NCI-H2107 treated with DMSO at 0.1 percent for 48 hours (cell line): ENCODE measurements at regions not wholly inside any gene's neighbourhood (a gene's known extent, or its start where the extent isn't known, plus 50 kb on each side); places are given as distances from the start of the nearest gene placed in this dataset.
"Not testable (repeated sequence)": the region's sequence is repeated elsewhere in the genome, so short reads cannot be mapped to it uniquely, and the experiment has no call there.

Experiments
- DNase-seq: peaks from one replicate; lab custom pipeline; 2025; ENCODE audit not compliant: unreplicated experiment; lab: John Stamatoyannopoulos, UW

GRCh38 chr12:67716817-67717216 lies 68.3 kb downstream of the DYRK2 start:
- DNase-seq = no peak

- DNase-seq = not testable (repeated sequence)
Observed at GRCh38 chr12:67719303-67719702, 70.8 kb downstream of the DYRK2 start.

GRCh38 chr12:67720351-67720856 lies 71.9 kb downstream of the DYRK2 start:
- peak; percentile 46 for DNase-seq

- no peak for DNase-seq
Observed at GRCh38 chr12:67721248-67721647, 72.7 kb downstream of the DYRK2 start.

- no peak for DNase-seq
Observed at GRCh38 chr12:67722296-67722695, 73.8 kb downstream of the DYRK2 start.

- no peak for DNase-seq
Observed at GRCh38 chr12:67726868-67727267, 78.3 kb downstream of the DYRK2 start.

- DNase-seq = no peak
Observed at GRCh38 chr12:67727702-67728666, 79.4 kb downstream of the DYRK2 start.

GRCh38 chr12:67732857-67733256 lies 84.3 kb downstream of the DYRK2 start:
- no peak for DNase-seq

- no peak for DNase-seq
Observed at GRCh38 chr12:67735868-67736267, 87.3 kb downstream of the DYRK2 start.

- DNase-seq = no peak
Observed at GRCh38 chr12:67740711-67741110, 92.2 kb downstream of the DYRK2 start.

GRCh38 chr12:67741270-67741669 lies 92.7 kb downstream of the DYRK2 start:
- DNase-seq = no peak

- no peak for DNase-seq
Observed at GRCh38 chr12:67742461-67742860, 93.9 kb downstream of the DYRK2 start.

GRCh38 chr12:67747869-67748742 lies 99.6 kb downstream of the DYRK2 start:
- no peak for DNase-seq

GRCh38 chr12:67748743-67749040 lies 100.1 kb downstream of the DYRK2 start:
- DNase-seq = no peak

- no peak for DNase-seq
Observed at GRCh38 chr12:67750513-67751183, 102.1 kb downstream of the DYRK2 start.

GRCh38 chr12:67751381-67751928 lies 102.9 kb downstream of the DYRK2 start:
- no peak for DNase-seq

GRCh38 chr12:67752226-67752732 lies 103.7 kb downstream of the DYRK2 start:
- no peak for DNase-seq

- DNase-seq = no peak
Observed at GRCh38 chr12:67754933-67755697, 106.6 kb downstream of the DYRK2 start.

GRCh38 chr12:67757651-67758050 lies 109.1 kb downstream of the DYRK2 start:
- no peak for DNase-seq

- DNase-seq = peak; percentile 27
Observed at GRCh38 chr12:67758119-67758518, 109.6 kb downstream of the DYRK2 start.
